ENCODE measurements at regions not wholly inside any gene's neighbourhood (a gene's known extent, or its start where the extent isn't known, plus 50 kb on each side); places are given as distances from the start of the nearest gene placed in this dataset.

- no peak for DNase-seq (ENCODE audit: low read depth)
Observed at GRCh38 chr1:87560601-87561360, 232.1 kb downstream of the LMO4 start.

- no peak for DNase-seq (ENCODE audit: low read depth)
Observed at GRCh38 chr1:87563211-87563610, 234.5 kb downstream of the LMO4 start.

GRCh38 chr1:87565861-87566260 is 237.2 kb downstream of the LMO4 start:
- no peak for DNase-seq (ENCODE audit: low read depth)

- no peak for DNase-seq (ENCODE audit: low read depth)
Observed at GRCh38 chr1:87568005-87568404, 239.3 kb downstream of the LMO4 start.

GRCh38 chr1:87568911-87569310 is 240.2 kb downstream of the LMO4 start:
- no peak for DNase-seq (ENCODE audit: low read depth)

GRCh38 chr1:87572008-87572407 is 243.3 kb downstream of the LMO4 start:
- no peak for DNase-seq (ENCODE audit: low read depth)

GRCh38 chr1:87572891-87573290 is 244.2 kb downstream of the LMO4 start:
- no peak for DNase-seq (ENCODE audit: low read depth)

- DNase-seq (ENCODE audit: low read depth) = no peak
Observed at GRCh38 chr1:87575528-87575927, 246.8 kb downstream of the LMO4 start.

- no peak for DNase-seq (ENCODE audit: low read depth)
Observed at GRCh38 chr1:87578464-87578863, 249.8 kb downstream of the LMO4 start.

GRCh38 chr1:87583459-87583858 is 254.8 kb downstream of the LMO4 start:
- DNase-seq (ENCODE audit: low read depth) = no peak

GRCh38 chr1:87584586-87584985 is 255.9 kb downstream of the LMO4 start:
- no peak for DNase-seq (ENCODE audit: low read depth)

- DNase-seq (ENCODE audit: low read depth) = no peak
Observed at GRCh38 chr1:87586501-87586900, 257.8 kb downstream of the LMO4 start.

GRCh38 chr1:87588495-87588894 is 259.8 kb downstream of the LMO4 start:
- no peak for DNase-seq (ENCODE audit: low read depth)

GRCh38 chr1:87591492-87591891 is 262.8 kb downstream of the LMO4 start:
- no peak for DNase-seq (ENCODE audit: low read depth)

GRCh38 chr1:87592156-87592555 is 263.5 kb downstream of the LMO4 start:
- DNase-seq (ENCODE audit: low read depth) = no peak

GRCh38 chr1:87594736-87595383 is 266.2 kb downstream of the LMO4 start:
- no peak for DNase-seq (ENCODE audit: low read depth)

- DNase-seq (ENCODE audit: low read depth) = no peak
Observed at GRCh38 chr1:87595384-87595781, 266.7 kb downstream of the LMO4 start.

GRCh38 chr1:87598429-87598828 is 269.7 kb downstream of the LMO4 start:
- no peak for DNase-seq (ENCODE audit: low read depth)

GRCh38 chr1:87599569-87599968 is 270.9 kb downstream of the LMO4 start:
- DNase-seq (ENCODE audit: low read depth) = no peak

- DNase-seq (ENCODE audit: low read depth) = no peak
Observed at GRCh38 chr1:87600055-87600850, 271.6 kb downstream of the LMO4 start.

GRCh38 chr1:87600854-87601253 is 272.2 kb downstream of the LMO4 start:
- DNase-seq (ENCODE audit: low read depth) = no peak

- no peak for DNase-seq (ENCODE audit: low read depth)
Observed at GRCh38 chr1:87603626-87604025, 274.9 kb downstream of the LMO4 start.

GRCh38 chr1:87612956-87613355 is 284.3 kb downstream of the LMO4 start:
- DNase-seq (ENCODE audit: low read depth) = no peak
